HepG2 (cell line): ENCODE measurements at regions not wholly inside any gene's neighbourhood (a gene's known extent, or its start where the extent isn't known, plus 50 kb on each side); places are given as distances from the start of the nearest gene placed in this dataset.
"Not testable (repeated sequence)": the region's sequence is repeated elsewhere in the genome, so short reads cannot be mapped to it uniquely, and the experiment has no call there.

Experiments
- RXRA ChIP-seq: sonication (generic); formaldehyde crosslinking; IDR thresholded peaks from 2 replicates; pipeline ENCODE4 v1.5.1; 2020; ENCODE audit warnings: missing genetic modification reagents
- XRCC5 ChIP-seq: fragments of 200-400 bp; formaldehyde crosslinking; optimal IDR thresholded peaks from 2 replicates; pipeline ENCODE3; 2017; ENCODE audit warnings: mild to moderate bottlenecking, low read length
- ZNF670 ChIP-seq: sonication (generic); formaldehyde crosslinking; IDR thresholded peaks from 2 replicates; pipeline ENCODE4 v1.8.0; 2022; ENCODE audit warnings: mild to moderate bottlenecking, missing genetic modification reagents, borderline replicate concordance
- ZNF703 ChIP-seq: sonication (generic); formaldehyde crosslinking; IDR thresholded peaks from 2 replicates; pipeline ENCODE4 v1.5.1; 2020; ENCODE audit warnings: missing genetic modification reagents, mild to moderate bottlenecking, moderate library complexity, borderline replicate concordance
- ZNF777 ChIP-seq: sonication (generic); formaldehyde crosslinking; IDR thresholded peaks from 2 replicates; pipeline ENCODE4 v1.4.0; 2020; ENCODE audit warnings: missing genetic modification reagents
- TF ChIP-seq, protein P1 (sequence below): sonication (generic); formaldehyde crosslinking; IDR thresholded peaks from 2 replicates; pipeline ENCODE4 v1.4.0; 2020; ENCODE audit warnings: missing genetic modification reagents
- TF ChIP-seq, protein P2 (sequence below): IDR thresholded peaks from 2 replicates; pipeline ENCODE4 v1.6.1; 2016; ENCODE audit warnings: missing compliant biosample characterization, missing genetic modification reagents, borderline replicate concordance
- TF ChIP-seq, protein P3 (sequence below): IDR thresholded peaks from 2 replicates; pipeline ENCODE4 v1.6.1; 2016
- TF ChIP-seq, protein P4 (sequence below): IDR thresholded peaks from 2 replicates; pipeline ENCODE4 v1.6.1; 2012; ENCODE audit warnings: inconsistent platforms

DNA sequence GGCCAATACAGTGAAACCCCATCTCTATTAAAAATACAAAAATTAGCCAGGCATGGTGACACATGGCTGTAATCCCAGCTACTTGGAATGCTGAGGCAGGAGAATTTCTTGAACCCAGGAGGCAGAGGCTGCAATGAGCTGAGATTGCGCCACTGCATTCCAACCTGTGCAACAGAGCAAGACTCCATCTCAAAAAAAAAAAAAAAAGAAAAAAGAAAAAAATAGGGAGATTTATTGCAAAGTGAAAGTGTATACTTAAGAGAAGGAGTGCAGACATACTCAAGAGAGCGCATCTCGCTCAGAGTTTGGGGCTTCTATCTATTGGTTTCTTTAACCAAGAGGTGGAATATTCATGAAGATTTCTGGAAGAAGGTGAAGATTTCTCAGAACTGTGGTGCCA lies 708.4 kb downstream of the XPNPEP1 start:
- TF ChIP-seq, protein P1, sequence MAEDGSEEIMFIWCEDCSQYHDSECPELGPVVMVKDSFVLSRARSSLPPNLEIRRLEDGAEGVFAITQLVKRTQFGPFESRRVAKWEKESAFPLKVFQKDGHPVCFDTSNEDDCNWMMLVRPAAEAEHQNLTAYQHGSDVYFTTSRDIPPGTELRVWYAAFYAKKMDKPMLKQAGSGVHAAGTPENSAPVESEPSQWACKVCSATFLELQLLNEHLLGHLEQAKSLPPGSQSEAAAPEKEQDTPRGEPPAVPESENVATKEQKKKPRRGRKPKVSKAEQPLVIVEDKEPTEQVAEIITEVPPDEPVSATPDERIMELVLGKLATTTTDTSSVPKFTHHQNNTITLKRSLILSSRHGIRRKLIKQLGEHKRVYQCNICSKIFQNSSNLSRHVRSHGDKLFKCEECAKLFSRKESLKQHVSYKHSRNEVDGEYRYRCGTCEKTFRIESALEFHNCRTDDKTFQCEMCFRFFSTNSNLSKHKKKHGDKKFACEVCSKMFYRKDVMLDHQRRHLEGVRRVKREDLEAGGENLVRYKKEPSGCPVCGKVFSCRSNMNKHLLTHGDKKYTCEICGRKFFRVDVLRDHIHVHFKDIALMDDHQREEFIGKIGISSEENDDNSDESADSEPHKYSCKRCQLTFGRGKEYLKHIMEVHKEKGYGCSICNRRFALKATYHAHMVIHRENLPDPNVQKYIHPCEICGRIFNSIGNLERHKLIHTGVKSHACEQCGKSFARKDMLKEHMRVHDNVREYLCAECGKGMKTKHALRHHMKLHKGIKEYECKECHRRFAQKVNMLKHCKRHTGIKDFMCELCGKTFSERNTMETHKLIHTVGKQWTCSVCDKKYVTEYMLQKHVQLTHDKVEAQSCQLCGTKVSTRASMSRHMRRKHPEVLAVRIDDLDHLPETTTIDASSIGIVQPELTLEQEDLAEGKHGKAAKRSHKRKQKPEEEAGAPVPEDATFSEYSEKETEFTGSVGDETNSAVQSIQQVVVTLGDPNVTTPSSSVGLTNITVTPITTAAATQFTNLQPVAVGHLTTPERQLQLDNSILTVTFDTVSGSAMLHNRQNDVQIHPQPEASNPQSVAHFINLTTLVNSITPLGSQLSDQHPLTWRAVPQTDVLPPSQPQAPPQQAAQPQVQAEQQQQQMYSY (CRISPR knock-in tag), result not testable (repeated sequence)
- not testable (repeated sequence) for TF ChIP-seq XRCC5; ZNF777; ZNF670 (CRISPR knock-in tag); ZNF703 (CRISPR knock-in tag); RXRA (CRISPR knock-in tag)
- TF ChIP-seq, protein P2, sequence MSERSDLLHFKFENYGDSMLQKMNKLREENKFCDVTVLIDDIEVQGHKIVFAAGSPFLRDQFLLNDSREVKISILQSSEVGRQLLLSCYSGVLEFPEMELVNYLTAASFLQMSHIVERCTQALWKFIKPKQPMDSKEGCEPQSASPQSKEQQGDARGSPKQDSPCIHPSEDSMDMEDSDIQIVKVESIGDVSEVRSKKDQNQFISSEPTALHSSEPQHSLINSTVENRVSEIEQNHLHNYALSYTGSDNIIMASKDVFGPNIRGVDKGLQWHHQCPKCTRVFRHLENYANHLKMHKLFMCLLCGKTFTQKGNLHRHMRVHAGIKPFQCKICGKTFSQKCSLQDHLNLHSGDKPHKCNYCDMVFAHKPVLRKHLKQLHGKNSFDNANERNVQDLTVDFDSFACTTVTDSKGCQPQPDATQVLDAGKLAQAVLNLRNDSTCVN (CRISPR knock-in tag), result not testable (repeated sequence)
- TF ChIP-seq, protein P3, sequence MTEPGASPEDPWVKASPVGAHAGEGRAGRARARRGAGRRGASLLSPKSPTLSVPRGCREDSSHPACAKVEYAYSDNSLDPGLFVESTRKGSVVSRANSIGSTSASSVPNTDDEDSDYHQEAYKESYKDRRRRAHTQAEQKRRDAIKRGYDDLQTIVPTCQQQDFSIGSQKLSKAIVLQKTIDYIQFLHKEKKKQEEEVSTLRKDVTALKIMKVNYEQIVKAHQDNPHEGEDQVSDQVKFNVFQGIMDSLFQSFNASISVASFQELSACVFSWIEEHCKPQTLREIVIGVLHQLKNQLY, result not testable (repeated sequence)
- TF ChIP-seq, protein P4, sequence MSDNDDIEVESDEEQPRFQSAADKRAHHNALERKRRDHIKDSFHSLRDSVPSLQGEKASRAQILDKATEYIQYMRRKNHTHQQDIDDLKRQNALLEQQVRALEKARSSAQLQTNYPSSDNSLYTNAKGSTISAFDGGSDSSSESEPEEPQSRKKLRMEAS, result not testable (repeated sequence)
